ENCODE measurements at regions not wholly inside any gene's neighbourhood (a gene's known extent, or its start where the extent isn't known, plus 50 kb on each side); places are given as distances from the start of the nearest gene placed in this dataset.

- TF ChIP-seq EZH2phosphoT487 (IDR thresholded peaks at IDR 0.05; ENCODE audit: low read depth) (no peak), CTCF (IDR thresholded peaks at IDR 0.05; ENCODE audit: low read depth, low read length) (no peak)
These were observed 1297.3 kb downstream of the JRKL start for GRCh38 chr11:97687111-97687510.

Measured in OCI-LY3 (cell line).